Neural cell (in vitro differentiated cells): ENCODE measurements at regions not wholly inside any gene's neighbourhood (a gene's known extent, or its start where the extent isn't known, plus 50 kb on each side); places are given as distances from the start of the nearest gene placed in this dataset.

ENCODE experiments used
- CTCF ChIP-seq: fragments of 450-650 bp; IDR thresholded peaks from 2 replicates; pipeline ENCODE4 v1.5.1; 2014; ENCODE audit warnings: antibody characterized with exemption, mild to moderate bottlenecking, moderate library complexity; ENCODE audit not compliant: poor library complexity, severe bottlenecking
- EP300 ChIP-seq: fragments of 450-650 bp; conservative IDR thresholded peaks from 2 replicates; pipeline ENCODE4 v1.6.1; 2014; ENCODE audit warnings: antibody characterized with exemption, mild to moderate bottlenecking, moderate library complexity; ENCODE audit not compliant: poor library complexity, severe bottlenecking
- EZH2 ChIP-seq: fragments of 200-600, 300-800 bp; shearing (Covaris generic), sonication (generic); IDR thresholded peaks from 2 replicates; pipeline ENCODE4 v1.6.1; 2014; ENCODE audit warnings: antibody characterized with exemption, low read length, borderline replicate concordance, mild to moderate bottlenecking; ENCODE audit not compliant: insufficient read depth, poor library complexity, severe bottlenecking
- MXI1 ChIP-seq: fragments of 450-650 bp; conservative IDR thresholded peaks from 2 replicates; pipeline ENCODE4 v1.6.1; 2014; ENCODE audit warnings: antibody characterized with exemption, mild to moderate bottlenecking; ENCODE audit not compliant: poor library complexity, severe bottlenecking
- POLR2AphosphoS5 ChIP-seq: IDR thresholded peaks from 2 replicates; pipeline ENCODE4 v1.6.1; 2012
- RAD21 ChIP-seq: fragments of 450-650 bp; conservative IDR thresholded peaks from 2 replicates; pipeline ENCODE4 v1.6.1; 2014; ENCODE audit warnings: antibody characterized with exemption, mild to moderate bottlenecking, moderate library complexity
- REST ChIP-seq: IDR thresholded peaks from 2 replicates; pipeline ENCODE4 v1.6.1; 2012; ENCODE audit warnings: borderline replicate concordance
- SMC3 ChIP-seq: fragments of 450-650 bp; conservative IDR thresholded peaks from 2 replicates; pipeline ENCODE4 v1.6.1; 2014; ENCODE audit warnings: antibody characterized with exemption, mild to moderate bottlenecking, moderate library complexity; ENCODE audit not compliant: poor library complexity
- TAF1 ChIP-seq: IDR thresholded peaks from 2 replicates; pipeline ENCODE4 v1.6.1; 2012; ENCODE audit warnings: low read depth

- TF ChIP-seq RAD21 (no peak), CTCF (no peak), POLR2AphosphoS5 (no peak), TAF1 (no peak), EZH2 (no peak), REST (no peak), SMC3 (no peak), EP300 (no peak), MXI1 (no peak)
Measured at GRCh38 chr11:91293119-91293518, 931.5 kb upstream of the FAT3 start.
